ENCODE measurements at regions not wholly inside any gene's neighbourhood (a gene's known extent, or its start where the extent isn't known, plus 50 kb on each side); places are given as distances from the start of the nearest gene placed in this dataset.
A peak's percentile ranks its signal among the peaks of the same experiment; 100 is the strongest.
"Not testable (repeated sequence)": the region's sequence is repeated elsewhere in the genome, so short reads cannot be mapped to it uniquely, and the experiment has no call there.

GRCh38 chr2:104904889-104905288 lies 51.0 kb downstream of the POU3F3 start:
- DNase-seq, result no peak

- no peak for DNase-seq
Observed at GRCh38 chr2:104909317-104909716, 55.4 kb downstream of the POU3F3 start.

- no peak for DNase-seq
Observed at GRCh38 chr2:104914509-104914908, 60.6 kb downstream of the POU3F3 start.

GRCh38 chr2:104915107-104915793 lies 61.3 kb downstream of the POU3F3 start:
- no peak for DNase-seq

- no peak for DNase-seq
Observed at GRCh38 chr2:104919127-104919526, 65.2 kb downstream of the POU3F3 start.

- no peak for DNase-seq
Observed at GRCh38 chr2:104923665-104924064, 69.8 kb downstream of the POU3F3 start.

- no peak for DNase-seq
Observed at GRCh38 chr2:104929663-104930062, 75.7 kb downstream of the POU3F3 start.

GRCh38 chr2:104930732-104931131 lies 76.8 kb downstream of the POU3F3 start:
- DNase-seq, result no peak

GRCh38 chr2:104932243-104932642 lies 78.3 kb downstream of the POU3F3 start:
- DNase-seq, result no peak

GRCh38 chr2:104933151-104933917 lies 79.4 kb downstream of the POU3F3 start:
- no peak for DNase-seq

GRCh38 chr2:104936527-104936926 lies 82.6 kb downstream of the POU3F3 start:
- no peak for DNase-seq

- no peak for DNase-seq
Observed at GRCh38 chr2:104938231-104938941, 84.5 kb downstream of the POU3F3 start.

GRCh38 chr2:104939570-104940217 lies 85.8 kb downstream of the POU3F3 start:
- no peak for DNase-seq

- no peak for DNase-seq
Observed at GRCh38 chr2:104944495-104944894, 90.6 kb downstream of the POU3F3 start.

GRCh38 chr2:104945121-104945520 lies 91.2 kb downstream of the POU3F3 start:
- no peak for DNase-seq

GRCh38 chr2:104945866-104946265 lies 92.0 kb downstream of the POU3F3 start:
- DNase-seq, result no peak

GRCh38 chr2:104947456-104947855 lies 90.4 kb upstream of the MRPS9 start:
- DNase-seq, result not testable (repeated sequence)

- no peak for DNase-seq
Observed at GRCh38 chr2:104952976-104953375, 84.9 kb upstream of the MRPS9 start.

GRCh38 chr2:104965900-104966299 lies 72.0 kb upstream of the MRPS9 start:
- no peak for DNase-seq

- DNase-seq, result peak; percentile 48
Observed at GRCh38 chr2:104969564-104969963, 68.3 kb upstream of the MRPS9 start.

- DNase-seq, result peak; percentile 14
Observed at GRCh38 chr2:104975371-104975770, 62.5 kb upstream of the MRPS9 start.

GRCh38 chr2:104975851-104976250 lies 62.0 kb upstream of the MRPS9 start:
- DNase-seq, result peak; percentile 69

- DNase-seq, result peak; percentile 91
Observed at GRCh38 chr2:104976603-104977120, 61.2 kb upstream of the MRPS9 start.

All from MV-4-11 (cell line).